GM23248 (cell line): ENCODE measurements at regions not wholly inside any gene's neighbourhood (a gene's known extent, or its start where the extent isn't known, plus 50 kb on each side); places are given as distances from the start of the nearest gene placed in this dataset.

ENCODE experiments used
- EZH2 ChIP-seq: fragments of 200-600 bp; sonication (generic); IDR thresholded peaks from 2 replicates; pipeline ENCODE4 v1.6.1; 2018; ENCODE audit warnings: antibody characterized with exemption, mild to moderate bottlenecking; ENCODE audit not compliant: insufficient read depth, poor library complexity, severe bottlenecking
- EZH2phosphoT487 ChIP-seq: fragments of 200-600 bp; sonication (generic); IDR thresholded peaks from 2 replicates; pipeline ENCODE4 v1.6.1; 2018; ENCODE audit warnings: antibody characterized with exemption, moderate library complexity, mild to moderate bottlenecking, low read depth; ENCODE audit not compliant: insufficient read depth

- no peak for TF ChIP-seq EZH2
- no peak for TF ChIP-seq EZH2phosphoT487
Observed at GRCh38 chr11:26841818-26842473, 120.1 kb upstream of the SLC5A12 start.
